T-helper 1 cell treated with Interleukin-12 subunit alpha and Interleukin-12 subunit beta and Interleukin-4 antibody, amounts not matched to agents 30 μg/mL and 1 μg/mL, for 36 hours (primary cell): ENCODE measurements at regions not wholly inside any gene's neighbourhood (a gene's known extent, or its start where the extent isn't known, plus 50 kb on each side); places are given as distances from the start of the nearest gene placed in this dataset.
"Not testable (repeated sequence)": the region's sequence is repeated elsewhere in the genome, so short reads cannot be mapped to it uniquely, and the experiment has no call there.

ENCODE experiments used
- H3K27ac Mint-ChIP-seq: one replicate; pipeline ENCODE4 v1.8.0; 2021; ENCODE audit warnings: mild to moderate bottlenecking, mixed read lengths
- H3K27me3 Mint-ChIP-seq: one replicate; pipeline ENCODE4 v1.8.0; 2021; ENCODE audit warnings: low read depth, mixed read lengths
- H3K36me3 Mint-ChIP-seq: one replicate; pipeline ENCODE4 v1.8.0; 2021; ENCODE audit warnings: low read depth, mixed read lengths
- H3K4me1 Mint-ChIP-seq: one replicate; pipeline ENCODE4 v1.8.0; 2021; ENCODE audit warnings: low read depth, mixed read lengths
- H3K4me3 Mint-ChIP-seq: one replicate; pipeline ENCODE4 v1.8.0; 2021; ENCODE audit warnings: mild to moderate bottlenecking, moderate library complexity, mixed read lengths
- H3K9me3 Mint-ChIP-seq: one replicate; pipeline ENCODE4 v1.8.0; 2021; ENCODE audit warnings: mixed read lengths

- Mint-ChIP-seq H3K36me3 (no peaks in the 10 kb centered on the region), H3K9me3 (no peaks in the 10 kb centered on the region), H3K27me3 (no peaks in the 10 kb centered on the region), H3K27ac (no peak overlapping the region), H3K4me1 (peaks cover 3% of the 10 kb centered on the region), H3K4me3 (no peak overlapping the region)
Measured at GRCh38 chr14:37824939-37825712, 229.7 kb downstream of the TTC6 start.

- H3K27me3 Mint-ChIP-seq = no peaks in the 10 kb centered on the region
- H3K9me3 Mint-ChIP-seq = peaks cover 9% of the 10 kb centered on the region
- no peaks in the 10 kb centered on the region for H3K4me1 Mint-ChIP-seq
- H3K27ac Mint-ChIP-seq = no peak overlapping the region
- no peaks in the 10 kb centered on the region for H3K36me3 Mint-ChIP-seq
- no peak overlapping the region for H3K4me3 Mint-ChIP-seq
Measured at GRCh38 chr14:37826869-37827268, 231.4 kb downstream of the TTC6 start.

GRCh38 chr14:37830271-37830670 is 234.8 kb downstream of the TTC6 start:
- Mint-ChIP-seq H3K27ac (no peak overlapping the region), H3K4me1 (no peaks in the 10 kb centered on the region), H3K9me3 (peaks cover 34% of the 10 kb centered on the region), H3K4me3 (no peak overlapping the region), H3K36me3 (no peaks in the 10 kb centered on the region), H3K27me3 (no peaks in the 10 kb centered on the region)

GRCh38 chr14:37834275-37834674 is 238.8 kb downstream of the TTC6 start:
- Mint-ChIP-seq H3K4me1 (no peaks in the 10 kb centered on the region), H3K9me3 (peaks cover 48% of the 10 kb centered on the region), H3K27me3 (no peaks in the 10 kb centered on the region)

GRCh38 chr14:37838778-37839177 is 243.3 kb downstream of the TTC6 start:
- H3K27ac Mint-ChIP-seq, H3K36me3 Mint-ChIP-seq, H3K4me3 Mint-ChIP-seq, H3K27me3 Mint-ChIP-seq, H3K4me1 Mint-ChIP-seq: not testable (repeated sequence)
- H3K9me3 Mint-ChIP-seq = peaks cover 37% of the 10 kb centered on the region

More at GRCh38 chr14:37834275-37834674, 238.8 kb downstream of the TTC6 start:
- Mint-ChIP-seq H3K36me3 (no peaks in the 10 kb centered on the region), H3K27ac (no peak overlapping the region), H3K4me3 (no peak overlapping the region)

- H3K4me1 Mint-ChIP-seq, H3K27ac Mint-ChIP-seq, H3K36me3 Mint-ChIP-seq, H3K4me3 Mint-ChIP-seq, H3K27me3 Mint-ChIP-seq: not testable (repeated sequence)
- H3K9me3 Mint-ChIP-seq = peaks cover 16% of the 10 kb centered on the region
Measured at GRCh38 chr14:37841039-37841438, 245.6 kb downstream of the TTC6 start.

- Mint-ChIP-seq H3K4me3 (no peak overlapping the region), H3K9me3 (peaks cover 14% of the 10 kb centered on the region), H3K27ac (no peak overlapping the region), H3K27me3 (no peaks in the 10 kb centered on the region), H3K4me1 (no peaks in the 10 kb centered on the region), H3K36me3 (no peaks in the 10 kb centered on the region)
Measured at GRCh38 chr14:37842106-37842505, 246.7 kb downstream of the TTC6 start.

- no peak overlapping the region for H3K4me3 Mint-ChIP-seq
- H3K27ac Mint-ChIP-seq = no peak overlapping the region
- no peaks in the 10 kb centered on the region for H3K4me1 Mint-ChIP-seq
- H3K9me3 Mint-ChIP-seq = peaks cover 10% of the 10 kb centered on the region
- H3K36me3 Mint-ChIP-seq = no peaks in the 10 kb centered on the region
- H3K27me3 Mint-ChIP-seq = no peaks in the 10 kb centered on the region
Measured at GRCh38 chr14:37843954-37844607, 248.7 kb downstream of the TTC6 start.

- Mint-ChIP-seq H3K36me3 (no peaks in the 10 kb centered on the region), H3K27me3 (no peaks in the 10 kb centered on the region), H3K4me1 (no peaks in the 10 kb centered on the region), H3K4me3 (no peak overlapping the region), H3K9me3 (peaks cover 4% of the 10 kb centered on the region), H3K27ac (no peak overlapping the region)
Measured at GRCh38 chr14:37844614-37845013, 249.2 kb downstream of the TTC6 start.

GRCh38 chr14:37848985-37849621 is 253.7 kb downstream of the TTC6 start:
- H3K4me1 Mint-ChIP-seq = no peaks in the 10 kb centered on the region
- no peak overlapping the region for H3K4me3 Mint-ChIP-seq
- H3K27me3 Mint-ChIP-seq = no peaks in the 10 kb centered on the region
- H3K9me3 Mint-ChIP-seq = no peaks in the 10 kb centered on the region
- no peaks in the 10 kb centered on the region for H3K36me3 Mint-ChIP-seq
- no peak overlapping the region for H3K27ac Mint-ChIP-seq

GRCh38 chr14:37851054-37851453 is 255.6 kb downstream of the TTC6 start:
- H3K27me3 Mint-ChIP-seq = no peaks in the 10 kb centered on the region

GRCh38 chr14:37855871-37856270 is 260.4 kb downstream of the TTC6 start:
- H3K4me1 Mint-ChIP-seq = no peaks in the 10 kb centered on the region
- no peaks in the 10 kb centered on the region for H3K36me3 Mint-ChIP-seq
- no peak overlapping the region for H3K27ac Mint-ChIP-seq
- no peak overlapping the region for H3K4me3 Mint-ChIP-seq
- no peaks in the 10 kb centered on the region for H3K9me3 Mint-ChIP-seq
- H3K27me3 Mint-ChIP-seq = no peaks in the 10 kb centered on the region

More at GRCh38 chr14:37851054-37851453, 255.6 kb downstream of the TTC6 start:
- Mint-ChIP-seq H3K36me3 (no peaks in the 10 kb centered on the region), H3K4me3 (no peak overlapping the region), H3K4me1 (no peaks in the 10 kb centered on the region), H3K27ac (no peak overlapping the region), H3K9me3 (no peaks in the 10 kb centered on the region)

- no peaks in the 10 kb centered on the region for H3K9me3 Mint-ChIP-seq
- H3K27me3 Mint-ChIP-seq = no peaks in the 10 kb centered on the region
- H3K4me3 Mint-ChIP-seq = no peak overlapping the region
- H3K4me1 Mint-ChIP-seq = no peaks in the 10 kb centered on the region
- H3K36me3 Mint-ChIP-seq = no peaks in the 10 kb centered on the region
- H3K27ac Mint-ChIP-seq = no peak overlapping the region
Measured at GRCh38 chr14:37857774-37858266, 262.4 kb downstream of the TTC6 start.

- no peaks in the 10 kb centered on the region for H3K9me3 Mint-ChIP-seq
- no peak overlapping the region for H3K27ac Mint-ChIP-seq
- H3K27me3 Mint-ChIP-seq = no peaks in the 10 kb centered on the region
- no peak overlapping the region for H3K4me3 Mint-ChIP-seq
- H3K4me1 Mint-ChIP-seq = no peaks in the 10 kb centered on the region
- H3K36me3 Mint-ChIP-seq = no peaks in the 10 kb centered on the region
Measured at GRCh38 chr14:37858733-37859132, 263.3 kb downstream of the TTC6 start.

GRCh38 chr14:37859177-37859576 is 263.7 kb downstream of the TTC6 start:
- no peaks in the 10 kb centered on the region for H3K36me3 Mint-ChIP-seq
- no peaks in the 10 kb centered on the region for H3K9me3 Mint-ChIP-seq
- no peaks in the 10 kb centered on the region for H3K4me1 Mint-ChIP-seq
- no peaks in the 10 kb centered on the region for H3K27me3 Mint-ChIP-seq
- H3K4me3 Mint-ChIP-seq = no peak overlapping the region
- H3K27ac Mint-ChIP-seq = no peak overlapping the region
